Body of pancreas (tissue), 4 donors: ENCODE measurements at regions not wholly inside any gene's neighbourhood (a gene's known extent, or its start where the extent isn't known, plus 50 kb on each side); places are given as distances from the start of the nearest gene placed in this dataset.

Experiments
- CTCF ChIP-seq, 7 experiments: fragments of 450-650 bp in 4 of 7; fragments of 200-600 bp in 3 of 7; sonication (generic) in 3 of 7; IDR thresholded peaks; one replicate each; pipeline ENCODE4 v1.5.1; 2016 to 2019; ENCODE audit warnings: antibody characterized with exemption in 7 of 7
- POLR2A ChIP-seq, 3 donors: fragments of 450-650 bp; IDR thresholded peaks; one replicate each; pipeline ENCODE4 v1.6.1; 2016; ENCODE audit warnings: antibody characterized with exemption in 3 of 3, mild to moderate bottlenecking in 2 of 3

GRCh38 chr4:11801466-11802446 lies 373.1 kb upstream of the HS3ST1 start:
- TF ChIP-seq CTCF (IDR thresholded peaks at IDR 0.05) (no peak), POLR2A (IDR thresholded peaks at IDR 0.05) (no peak)
